HepG2 (cell line): ENCODE measurements at regions not wholly inside any gene's neighbourhood (a gene's known extent, or its start where the extent isn't known, plus 50 kb on each side); places are given as distances from the start of the nearest gene placed in this dataset.

ENCODE experiments used
- BRF2 ChIP-seq: sonication (generic); formaldehyde crosslinking; IDR thresholded peaks from 2 replicates; pipeline ENCODE4 v1.8.1; 2022; ENCODE audit warnings: mild to moderate bottlenecking, missing genetic modification reagents
- CEBPG ChIP-seq: IDR thresholded peaks from 2 replicates; pipeline ENCODE4 v1.6.1; 2016
- DNMT3B ChIP-seq: conservative IDR thresholded peaks from 2 replicates; pipeline ENCODE4 v1.6.1; 2016; ENCODE audit warnings: missing biosample characterization, control low read depth
- MAFF ChIP-seq: IDR thresholded peaks from 2 replicates; pipeline ENCODE4 v1.6.1; 2011; ENCODE audit warnings: low read depth, low read length, improper control_type of control experiment
- MIER2 ChIP-seq: IDR thresholded peaks from 2 replicates; pipeline ENCODE4 v1.6.1; 2016; ENCODE audit warnings: missing biosample characterization, missing genetic modification reagents
- POLR2G ChIP-seq: fragments of 200-400 bp; formaldehyde crosslinking; IDR thresholded peaks from 2 replicates; pipeline ENCODE4 v1.6.1; 2018; ENCODE audit warnings: mild to moderate bottlenecking, low read depth, low read length, moderate library complexity
- RARG ChIP-seq: sonication (generic); formaldehyde crosslinking; IDR thresholded peaks from 2 replicates; pipeline ENCODE4 v1.4.0; 2020; ENCODE audit warnings: low read depth, mild to moderate bottlenecking, missing genetic modification reagents
- RBFOX2 ChIP-seq: fragments of 200-400 bp; formaldehyde crosslinking; IDR thresholded peaks from 2 replicates; pipeline ENCODE4 v1.6.1; 2017; ENCODE audit warnings: low read depth, mild to moderate bottlenecking, low read length
- SALL1 ChIP-seq: sonication (generic); formaldehyde crosslinking; IDR thresholded peaks from 2 replicates; pipeline ENCODE4 v1.8.0; 2022; ENCODE audit warnings: mild to moderate bottlenecking, missing genetic modification reagents
- SNAI1 ChIP-seq: sonication (generic); formaldehyde crosslinking; IDR thresholded peaks from 2 replicates; pipeline ENCODE4 v1.5.0; 2020; ENCODE audit warnings: mild to moderate bottlenecking, missing genetic modification reagents, borderline replicate concordance
- SPEN ChIP-seq: sonication (generic); formaldehyde crosslinking; IDR thresholded peaks from 2 replicates; pipeline ENCODE4 v1.5.1; 2020; ENCODE audit warnings: low read depth, mild to moderate bottlenecking, missing genetic modification reagents
- SYNCRIP ChIP-seq: fragments of 200-400 bp; formaldehyde crosslinking; IDR thresholded peaks from 2 replicates; pipeline ENCODE4 v1.6.1; 2018; ENCODE audit warnings: mild to moderate bottlenecking, low read depth, low read length; ENCODE audit not compliant: insufficient read depth
- ZBTB20 ChIP-seq: sonication (generic); formaldehyde crosslinking; IDR thresholded peaks from 2 replicates; pipeline ENCODE4 v1.8.1; 2023; ENCODE audit warnings: missing genetic modification reagents, low read depth, mild to moderate bottlenecking, borderline replicate concordance
- ZBTB38 ChIP-seq: sonication (generic); formaldehyde crosslinking; IDR thresholded peaks from 2 replicates; pipeline ENCODE4 v1.5.1; 2020; ENCODE audit warnings: mild to moderate bottlenecking, missing genetic modification reagents
- ZNF160 ChIP-seq: sonication (generic); formaldehyde crosslinking; IDR thresholded peaks from 2 replicates; pipeline ENCODE4 v1.8.0; 2022; ENCODE audit warnings: mild to moderate bottlenecking, inconsistent platforms, missing genetic modification reagents
- ZNF484 ChIP-seq: sonication (generic); formaldehyde crosslinking; IDR thresholded peaks from 2 replicates; pipeline ENCODE4 v1.5.1; 2020; ENCODE audit warnings: mild to moderate bottlenecking, low read depth, missing genetic modification reagents, borderline replicate concordance
- ZNF496 ChIP-seq: sonication (generic); formaldehyde crosslinking; IDR thresholded peaks from 2 replicates; pipeline ENCODE4 v1.8.1; 2023; ENCODE audit warnings: mild to moderate bottlenecking, moderate library complexity, missing genetic modification reagents; ENCODE audit not compliant: insufficient replicate concordance
- ZUFSP ChIP-seq: sonication (generic); formaldehyde crosslinking; IDR thresholded peaks from 2 replicates; pipeline ENCODE4 v1.9.0; 2021; ENCODE audit warnings: missing genetic modification reagents, mild to moderate bottlenecking, borderline replicate concordance
- TF ChIP-seq, protein P1 (sequence below): sonication (generic); formaldehyde crosslinking; IDR thresholded peaks from 2 replicates; pipeline ENCODE4 v1.8.0; 2022; ENCODE audit warnings: missing genetic modification reagents, mild to moderate bottlenecking, moderate library complexity, borderline replicate concordance
- TF ChIP-seq, protein P2 (sequence below): sonication (generic); formaldehyde crosslinking; IDR thresholded peaks from 2 replicates; pipeline ENCODE4 v1.5.0; 2020; ENCODE audit warnings: missing genetic modification reagents
- TF ChIP-seq, protein P3 (sequence below): sonication (generic); formaldehyde crosslinking; IDR thresholded peaks from 2 replicates; pipeline ENCODE4 v1.9.0; 2021; ENCODE audit warnings: missing genetic modification reagents, borderline replicate concordance

- TF ChIP-seq BRF2 (CRISPR knock-in tag) (peak; percentile 93), ZBTB20 (CRISPR knock-in tag) (peak; percentile 98), ZNF484 (CRISPR knock-in tag) (no peak), ZBTB38 (no peak), CEBPG (CRISPR knock-in tag) (peak; percentile 91), ZNF496 (CRISPR knock-in tag) (no peak), ZUFSP (no peak), SALL1 (CRISPR knock-in tag) (peak; percentile 96), SPEN (peak; percentile 69; the same call in 1 of the 2 replicates), MIER2 (CRISPR knock-in tag) (peak; percentile 90), POLR2G (no peak), RBFOX2 (peak; percentile 69), MAFF (no peak), RARG (CRISPR knock-in tag) (no peak), ZNF160 (no peak; the same call in 1 of the 2 replicates), SYNCRIP (no peak), DNMT3B (CRISPR knock-in tag) (no peak), SNAI1 (CRISPR knock-in tag) (no peak)
- TF ChIP-seq, protein P1, sequence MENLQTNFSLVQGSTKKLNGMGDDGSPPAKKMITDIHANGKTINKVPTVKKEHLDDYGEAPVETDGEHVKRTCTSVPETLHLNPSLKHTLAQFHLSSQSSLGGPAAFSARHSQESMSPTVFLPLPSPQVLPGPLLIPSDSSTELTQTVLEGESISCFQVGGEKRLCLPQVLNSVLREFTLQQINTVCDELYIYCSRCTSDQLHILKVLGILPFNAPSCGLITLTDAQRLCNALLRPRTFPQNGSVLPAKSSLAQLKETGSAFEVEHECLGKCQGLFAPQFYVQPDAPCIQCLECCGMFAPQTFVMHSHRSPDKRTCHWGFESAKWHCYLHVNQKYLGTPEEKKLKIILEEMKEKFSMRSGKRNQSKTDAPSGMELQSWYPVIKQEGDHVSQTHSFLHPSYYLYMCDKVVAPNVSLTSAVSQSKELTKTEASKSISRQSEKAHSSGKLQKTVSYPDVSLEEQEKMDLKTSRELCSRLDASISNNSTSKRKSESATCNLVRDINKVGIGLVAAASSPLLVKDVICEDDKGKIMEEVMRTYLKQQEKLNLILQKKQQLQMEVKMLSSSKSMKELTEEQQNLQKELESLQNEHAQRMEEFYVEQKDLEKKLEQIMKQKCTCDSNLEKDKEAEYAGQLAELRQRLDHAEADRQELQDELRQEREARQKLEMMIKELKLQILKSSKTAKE (CRISPR knock-in tag), result peak; percentile 71; the same call in 1 of the 2 replicates
- TF ChIP-seq, protein P2, sequence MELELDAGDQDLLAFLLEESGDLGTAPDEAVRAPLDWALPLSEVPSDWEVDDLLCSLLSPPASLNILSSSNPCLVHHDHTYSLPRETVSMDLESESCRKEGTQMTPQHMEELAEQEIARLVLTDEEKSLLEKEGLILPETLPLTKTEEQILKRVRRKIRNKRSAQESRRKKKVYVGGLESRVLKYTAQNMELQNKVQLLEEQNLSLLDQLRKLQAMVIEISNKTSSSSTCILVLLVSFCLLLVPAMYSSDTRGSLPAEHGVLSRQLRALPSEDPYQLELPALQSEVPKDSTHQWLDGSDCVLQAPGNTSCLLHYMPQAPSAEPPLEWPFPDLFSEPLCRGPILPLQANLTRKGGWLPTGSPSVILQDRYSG, result no peak
- TF ChIP-seq, protein P3, sequence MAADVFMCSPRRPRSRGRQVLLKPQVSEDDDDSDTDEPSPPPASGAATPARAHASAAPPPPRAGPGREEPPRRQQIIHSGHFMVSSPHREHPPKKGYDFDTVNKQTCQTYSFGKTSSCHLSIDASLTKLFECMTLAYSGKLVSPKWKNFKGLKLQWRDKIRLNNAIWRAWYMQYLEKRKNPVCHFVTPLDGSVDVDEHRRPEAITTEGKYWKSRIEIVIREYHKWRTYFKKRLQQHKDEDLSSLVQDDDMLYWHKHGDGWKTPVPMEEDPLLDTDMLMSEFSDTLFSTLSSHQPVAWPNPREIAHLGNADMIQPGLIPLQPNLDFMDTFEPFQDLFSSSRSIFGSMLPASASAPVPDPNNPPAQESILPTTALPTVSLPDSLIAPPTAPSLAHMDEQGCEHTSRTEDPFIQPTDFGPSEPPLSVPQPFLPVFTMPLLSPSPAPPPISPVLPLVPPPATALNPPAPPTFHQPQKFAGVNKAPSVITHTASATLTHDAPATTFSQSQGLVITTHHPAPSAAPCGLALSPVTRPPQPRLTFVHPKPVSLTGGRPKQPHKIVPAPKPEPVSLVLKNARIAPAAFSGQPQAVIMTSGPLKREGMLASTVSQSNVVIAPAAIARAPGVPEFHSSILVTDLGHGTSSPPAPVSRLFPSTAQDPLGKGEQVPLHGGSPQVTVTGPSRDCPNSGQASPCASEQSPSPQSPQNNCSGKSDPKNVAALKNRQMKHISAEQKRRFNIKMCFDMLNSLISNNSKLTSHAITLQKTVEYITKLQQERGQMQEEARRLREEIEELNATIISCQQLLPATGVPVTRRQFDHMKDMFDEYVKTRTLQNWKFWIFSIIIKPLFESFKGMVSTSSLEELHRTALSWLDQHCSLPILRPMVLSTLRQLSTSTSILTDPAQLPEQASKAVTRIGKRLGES, result no peak
Observed at GRCh38 chr6:63391203-63391970, 71.6 kb upstream of the LGSN start (continued).
